ENCODE measurements at regions not wholly inside any gene's neighbourhood (a gene's known extent, or its start where the extent isn't known, plus 50 kb on each side); places are given as distances from the start of the nearest gene placed in this dataset.
"Not testable (repeated sequence)": the region's sequence is repeated elsewhere in the genome, so short reads cannot be mapped to it uniquely, and the experiment has no call there.

DNA sequence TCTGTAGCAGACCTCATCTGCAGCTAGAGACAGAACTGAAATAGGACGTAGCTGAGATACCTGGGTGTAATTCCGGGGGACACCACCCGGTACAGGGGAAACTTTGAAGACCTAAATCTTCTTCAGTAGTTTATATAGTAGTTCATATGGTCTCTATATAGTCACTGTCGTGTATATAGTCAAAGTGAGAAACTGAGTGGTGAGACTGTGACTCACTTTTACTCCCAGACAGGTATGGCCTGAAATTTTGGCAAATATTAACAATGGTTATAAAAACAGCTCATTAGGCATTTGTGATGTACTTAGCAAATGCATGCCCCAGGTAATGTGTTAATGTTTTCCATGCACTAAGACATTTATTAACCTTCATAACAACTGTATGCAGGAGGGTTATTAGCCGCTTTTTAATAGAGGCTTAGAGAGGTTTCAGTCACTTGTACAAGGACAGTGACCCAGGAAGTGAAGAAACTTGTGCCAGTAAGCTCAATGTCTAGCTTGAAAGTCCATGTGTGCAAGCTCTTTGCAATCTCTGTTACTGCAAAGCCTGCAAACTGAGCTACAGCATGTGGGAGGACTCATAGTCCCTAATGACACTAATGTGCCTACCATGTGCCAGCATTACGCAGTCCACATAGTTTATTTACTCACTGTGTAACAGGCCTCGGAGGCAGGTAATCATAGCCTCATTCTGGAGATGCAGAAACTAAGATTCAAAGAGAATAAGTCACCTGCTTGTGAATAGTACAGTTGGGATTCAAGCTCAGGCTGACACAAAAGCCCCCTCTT, 165.4 kb upstream of the CHD6 start:
- DNase-seq, result no peak

DNA sequence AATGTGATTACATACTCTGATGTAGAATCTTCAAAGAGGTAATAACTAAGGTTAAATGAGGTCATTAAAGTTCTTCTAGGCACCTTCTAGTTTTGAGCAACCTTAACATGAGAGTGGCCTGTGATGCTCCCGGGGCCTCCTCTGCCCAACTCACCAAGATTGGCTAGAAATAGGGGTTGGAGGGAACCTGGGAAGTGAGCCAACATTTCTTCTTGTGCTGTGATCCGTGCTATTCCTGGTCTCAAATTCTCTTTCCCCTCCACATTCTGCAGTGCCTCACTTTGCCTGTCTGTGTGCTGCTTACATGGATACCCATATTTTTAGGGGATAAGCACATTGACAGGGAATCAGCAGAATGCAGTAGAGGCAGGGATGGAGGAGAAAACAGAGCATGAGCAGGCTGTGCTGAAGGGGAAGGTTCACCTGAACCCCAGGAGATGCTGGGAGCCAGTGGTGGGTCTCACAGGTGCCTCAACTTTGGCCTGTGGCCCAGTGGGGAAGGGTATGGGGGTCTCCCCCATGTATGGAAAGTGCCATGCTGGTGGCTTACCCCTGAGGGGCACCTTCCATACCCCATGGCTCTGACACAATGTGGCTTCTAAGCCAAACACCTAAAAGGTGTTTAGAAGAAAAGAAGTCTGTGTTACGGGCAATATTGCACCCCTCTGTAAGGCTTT, 164.7 kb upstream of the CHD6 start:
- no peak for DNase-seq

DNA sequence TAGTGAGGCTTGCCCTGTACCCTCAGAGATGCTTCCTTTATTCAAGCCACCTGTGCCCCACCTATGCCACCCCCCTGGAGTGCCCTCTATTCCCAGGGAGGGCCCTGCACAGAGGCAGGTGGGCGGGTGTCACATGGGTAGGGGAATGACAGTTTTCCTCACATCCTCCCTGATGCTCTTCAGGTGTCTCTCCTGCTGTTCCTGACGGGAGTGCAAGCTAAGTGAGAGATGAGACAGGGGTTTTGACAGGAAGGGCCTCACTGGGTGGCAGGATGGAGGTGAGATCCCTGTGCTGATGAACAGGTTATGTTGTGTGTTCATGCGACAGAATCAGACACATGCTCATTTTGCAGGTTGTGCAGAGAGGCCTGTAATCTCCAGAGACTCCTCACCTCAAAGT, 164.1 kb upstream of the CHD6 start:
- DNase-seq, result no peak

DNA sequence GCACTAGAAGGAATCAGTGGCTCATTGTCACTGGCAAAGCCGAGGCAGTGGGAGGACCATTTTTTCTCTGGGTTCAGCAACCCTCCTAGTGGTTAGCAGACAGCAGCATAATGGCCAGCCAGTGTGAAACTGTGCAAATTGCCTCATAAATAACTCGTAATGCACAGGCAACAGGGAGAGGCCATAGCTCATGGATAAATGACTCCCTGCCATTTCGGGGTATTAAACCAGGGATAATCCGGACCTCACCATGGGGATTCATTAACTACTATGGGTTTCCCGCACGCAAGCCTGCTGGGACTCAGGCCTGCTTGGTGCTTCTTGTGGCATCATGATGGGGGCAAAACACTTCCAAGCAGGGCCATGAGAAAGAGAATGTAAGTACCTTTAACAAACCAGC, 158.2 kb upstream of the CHD6 start:
- no peak for DNase-seq

DNA sequence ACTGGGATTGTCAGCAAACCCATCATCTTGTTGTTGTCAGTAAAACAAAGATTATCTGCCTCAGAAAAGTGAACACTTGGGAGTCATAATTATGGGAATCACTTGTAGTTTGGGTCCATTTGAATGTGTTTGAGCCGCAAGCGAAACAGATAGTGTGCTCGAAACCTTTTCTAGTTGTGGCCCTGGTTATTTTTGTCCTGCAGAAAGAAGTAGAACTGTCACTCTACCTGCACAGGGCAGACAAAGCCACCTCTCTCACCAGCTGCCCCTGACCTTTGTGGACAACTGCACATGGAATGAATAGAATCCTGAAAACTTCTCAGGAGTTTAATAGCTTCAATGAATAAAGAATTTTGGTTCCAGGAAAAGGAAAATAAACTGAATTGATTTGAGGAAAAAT, 156.1 kb upstream of the CHD6 start:
- no peak for DNase-seq

DNA sequence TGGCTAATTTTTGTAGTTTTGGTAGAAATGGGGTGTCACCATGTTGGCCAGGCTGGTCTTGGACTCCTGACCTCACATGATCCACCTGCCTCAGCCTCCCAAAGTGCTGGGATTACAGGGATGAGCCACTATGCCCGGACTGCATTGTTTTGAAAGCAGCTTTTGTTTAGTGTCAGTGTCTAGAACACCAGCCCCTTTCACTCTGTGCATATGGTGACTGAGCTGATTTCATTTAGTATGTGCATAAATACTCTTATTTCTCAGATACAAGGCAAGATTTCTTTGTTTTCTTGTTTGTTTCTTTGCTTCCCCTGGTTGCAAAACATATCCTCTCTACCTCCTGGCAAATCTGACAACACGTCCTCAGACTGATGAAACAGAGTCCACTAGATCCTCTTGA, 152.8 kb upstream of the CHD6 start:
- DNase-seq, result no peak

DNA sequence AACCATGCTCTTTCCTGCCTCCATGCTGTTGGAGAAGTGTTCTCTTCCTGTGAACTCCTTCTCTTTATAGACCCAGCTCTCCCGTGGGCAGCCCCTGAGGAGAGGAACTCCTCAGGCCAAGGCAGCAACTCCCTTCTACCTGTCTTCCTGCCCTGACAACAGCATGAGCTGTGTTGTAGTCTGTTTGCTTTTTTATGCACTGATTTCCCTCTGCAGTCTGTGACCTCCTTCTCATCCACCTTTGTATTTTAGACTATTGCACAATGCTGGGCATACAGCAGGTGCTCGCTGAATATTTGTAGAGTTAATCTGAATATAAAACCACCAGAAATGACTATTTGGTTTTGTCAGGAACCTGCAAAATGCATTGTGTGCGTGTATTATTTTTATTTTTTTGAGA, 152.2 kb upstream of the CHD6 start:
- DNase-seq, result no peak

DNA sequence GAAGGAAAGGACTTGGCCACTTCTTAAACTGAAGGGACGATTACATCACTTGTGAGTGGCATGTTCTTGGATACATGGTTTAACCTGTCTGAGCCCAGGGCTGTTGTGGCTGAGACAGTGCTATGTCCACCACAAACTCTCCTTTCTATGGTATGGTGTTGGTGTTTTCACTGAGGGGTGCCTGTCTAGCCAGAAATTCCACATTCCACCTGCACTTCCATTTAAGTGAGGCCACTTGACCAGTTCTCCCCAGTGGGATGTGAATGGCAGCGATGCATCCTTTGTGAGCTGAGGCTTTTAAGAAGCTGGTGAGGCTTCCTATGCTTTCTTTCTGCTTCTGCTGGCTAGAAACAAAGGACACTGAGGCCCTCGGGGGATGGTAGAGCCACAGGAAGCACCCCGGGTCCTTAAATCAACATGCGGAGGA, 151.4 kb upstream of the CHD6 start:
- peak; percentile 31 for DNase-seq

DNA sequence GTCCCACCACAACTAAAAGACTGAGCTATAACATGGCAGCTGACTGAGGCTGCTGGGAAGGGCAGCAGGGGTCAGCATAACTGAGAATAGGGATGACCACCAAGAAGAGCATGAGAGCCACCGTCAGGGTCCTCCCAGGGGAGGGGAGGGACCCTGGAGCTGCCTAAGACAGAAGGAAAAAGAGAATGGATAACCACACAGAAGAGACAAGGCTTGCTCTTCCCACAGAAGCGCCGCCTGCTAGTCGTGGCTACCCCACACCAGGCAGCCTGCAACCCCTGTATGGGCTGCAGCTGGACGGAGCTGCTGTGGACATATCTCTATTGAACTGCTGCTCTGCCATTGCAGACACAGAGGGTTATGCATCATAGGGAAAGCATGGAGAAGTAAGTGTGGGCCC, 132.0 kb upstream of the CHD6 start:
- no peak for DNase-seq

DNA sequence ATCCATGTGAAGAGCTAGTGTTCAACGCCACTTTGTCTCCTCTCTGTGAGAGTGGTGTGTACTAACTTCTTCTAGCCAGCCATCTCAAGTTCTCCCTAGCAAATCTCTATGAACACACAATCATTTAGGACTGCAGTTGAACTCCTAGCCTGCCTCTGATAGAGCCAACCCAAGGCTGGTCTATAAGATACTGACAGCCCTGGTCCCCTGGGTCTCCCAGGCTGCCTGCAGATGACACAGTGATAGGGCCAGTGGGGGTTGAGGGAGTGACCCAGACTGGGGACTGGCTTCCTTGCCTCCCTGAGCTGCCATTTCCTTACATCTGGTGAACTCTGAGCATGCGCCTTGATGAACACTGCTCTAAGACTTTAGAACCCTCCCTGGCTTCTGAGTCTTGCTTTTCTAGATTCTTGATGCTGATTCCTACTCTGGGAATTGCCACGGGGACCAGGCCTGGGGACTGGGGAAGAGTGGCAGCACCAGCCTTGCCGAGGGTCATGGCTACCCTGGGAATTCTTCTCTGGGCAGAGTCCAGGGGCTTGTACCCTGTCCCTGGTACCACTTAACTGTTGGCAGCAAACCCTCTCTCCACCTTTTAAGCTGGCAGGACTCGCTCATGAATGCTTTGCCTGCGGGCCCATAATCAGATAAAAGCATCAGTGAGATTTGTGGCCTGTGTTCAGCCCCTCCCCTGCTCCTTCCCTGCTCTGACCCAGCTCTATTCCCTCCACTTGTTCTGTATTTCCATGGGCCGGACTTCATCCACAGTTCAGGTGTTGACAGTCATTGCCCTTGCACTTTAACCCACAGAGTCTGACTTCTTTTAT, 130.8 kb upstream of the CHD6 start:
- no peak for DNase-seq

DNA sequence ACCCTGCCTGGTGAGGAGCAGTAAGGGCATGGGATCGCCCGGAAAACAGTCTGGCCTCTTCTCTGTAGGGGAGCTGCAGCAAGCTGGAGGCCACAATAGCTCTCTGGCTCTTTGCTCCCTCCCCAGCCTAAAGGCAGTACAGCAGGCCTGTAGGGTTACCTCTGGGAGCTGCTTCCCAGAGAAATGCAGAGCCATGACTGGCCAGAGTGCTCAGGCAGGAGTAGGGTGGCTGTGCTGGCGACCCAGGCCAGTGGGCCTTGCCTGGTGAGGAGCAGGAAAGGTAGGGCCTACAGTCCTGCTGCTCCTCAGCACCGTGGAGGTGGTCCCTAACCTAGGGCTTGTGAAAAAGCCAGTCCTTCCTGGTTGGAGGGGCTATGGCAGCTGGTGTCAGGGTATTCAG, 129.9 kb upstream of the CHD6 start:
- no peak for DNase-seq

DNA sequence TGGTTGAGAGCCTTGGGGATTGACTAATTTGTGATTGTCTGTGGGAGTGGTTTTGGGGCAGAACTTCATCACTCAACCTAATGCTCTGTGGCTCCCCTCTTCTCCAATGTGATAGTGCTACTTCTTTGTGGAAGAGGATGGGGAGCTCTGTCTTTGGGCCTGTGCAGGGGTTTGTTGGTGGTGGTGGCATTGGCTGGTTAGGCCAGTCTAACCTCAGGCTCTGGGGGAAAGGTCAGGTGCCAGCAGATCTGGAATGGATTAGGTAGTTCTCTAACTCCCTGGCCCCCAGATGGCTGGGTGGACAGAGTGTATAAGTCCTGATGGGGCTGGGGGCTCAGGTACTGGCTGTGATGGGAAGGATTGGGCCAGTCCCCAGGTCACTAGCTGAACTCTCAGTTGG, 129.0 kb upstream of the CHD6 start:
- no peak for DNase-seq

DNA sequence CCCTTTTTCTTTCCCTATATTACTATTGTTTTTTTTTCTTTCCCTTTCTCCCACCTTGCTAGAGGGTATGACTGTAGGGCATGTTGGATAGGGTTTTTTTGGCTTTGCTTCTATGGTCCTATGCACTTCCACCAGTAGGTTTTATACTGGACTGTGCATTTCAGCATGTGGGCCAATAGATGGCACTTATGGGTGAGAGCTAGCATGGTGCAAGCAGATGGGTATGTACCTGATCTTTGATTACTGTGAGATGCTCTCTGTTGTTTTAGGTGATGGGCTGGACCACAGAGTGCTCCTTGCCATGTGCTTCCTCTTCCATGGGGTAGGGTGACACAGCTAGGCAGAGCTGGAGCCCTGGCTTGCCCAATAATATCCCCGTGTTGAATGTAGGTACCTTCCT, 128.5 kb upstream of the CHD6 start:
- no peak for DNase-seq

DNA sequence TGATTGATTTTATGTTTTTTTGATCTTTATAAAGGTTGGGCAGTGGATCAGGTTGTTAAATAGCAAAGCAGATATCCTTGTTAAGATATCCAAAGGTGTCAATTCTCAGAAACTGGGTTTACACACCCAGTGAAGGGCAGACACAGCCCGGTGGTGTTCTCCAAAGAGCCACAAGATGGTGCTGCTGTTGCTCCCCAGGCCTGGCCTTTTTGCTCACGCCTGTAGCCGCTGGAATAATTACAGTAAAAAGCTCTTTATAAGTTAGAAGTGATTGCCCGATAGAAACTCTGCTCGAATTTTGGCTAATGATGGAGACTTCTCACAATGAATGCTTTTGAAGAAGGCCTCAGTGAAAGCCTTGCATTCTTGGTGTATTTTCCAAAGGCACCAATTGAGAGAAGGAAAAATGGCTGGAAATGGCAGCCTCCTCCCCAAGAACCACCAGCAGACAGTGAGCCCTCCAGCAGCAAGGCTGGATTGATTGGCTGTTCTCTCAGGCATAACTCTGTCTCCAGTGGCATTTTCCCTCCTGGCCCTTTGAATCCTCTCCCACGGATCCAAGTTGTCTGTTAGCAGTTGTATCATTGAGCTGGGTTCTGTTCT, 120.5 kb upstream of the CHD6 start:
- peak; percentile 54 for DNase-seq

DNA sequence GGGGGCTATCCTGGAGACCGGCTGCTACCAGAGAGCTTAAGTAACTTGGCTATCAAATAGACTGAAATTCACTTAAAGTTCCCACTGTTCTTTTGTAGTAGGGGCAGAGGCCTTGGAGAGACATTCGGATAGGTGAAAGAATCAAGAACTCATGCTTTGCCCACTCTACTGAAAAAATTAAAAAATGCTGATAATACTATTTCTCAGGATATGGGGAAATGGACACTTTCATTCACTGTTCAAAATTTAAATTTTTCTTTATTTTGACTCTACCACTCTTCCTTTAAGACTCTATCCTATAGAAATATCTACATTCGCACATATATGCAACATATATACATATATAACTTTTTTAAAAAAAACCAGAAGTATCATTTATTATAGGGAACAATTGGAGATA, 117.8 kb upstream of the CHD6 start:
- no peak for DNase-seq

DNA sequence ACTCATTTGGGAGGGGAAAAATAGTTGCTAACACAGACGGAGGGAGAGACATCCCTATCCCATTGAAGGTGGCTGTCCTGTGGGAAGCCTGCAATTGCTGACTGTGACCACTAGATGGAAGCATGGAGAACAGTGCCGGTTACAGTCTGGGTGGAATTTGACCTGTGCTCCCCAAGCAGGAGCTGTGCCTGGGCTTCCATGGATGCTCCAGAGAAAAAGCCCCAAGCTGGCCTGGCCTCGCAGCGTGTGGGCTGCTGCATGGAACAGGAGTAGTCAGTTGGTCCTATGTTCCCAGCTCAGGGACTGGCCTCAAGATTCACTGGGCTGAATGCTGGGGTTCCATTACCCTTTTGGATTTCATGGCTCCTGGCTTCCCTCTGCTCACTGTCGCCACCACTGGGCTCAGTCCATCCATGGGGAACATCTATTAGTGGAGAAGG, 116.3 kb upstream of the CHD6 start:
- DNase-seq, result peak; percentile 61

DNA sequence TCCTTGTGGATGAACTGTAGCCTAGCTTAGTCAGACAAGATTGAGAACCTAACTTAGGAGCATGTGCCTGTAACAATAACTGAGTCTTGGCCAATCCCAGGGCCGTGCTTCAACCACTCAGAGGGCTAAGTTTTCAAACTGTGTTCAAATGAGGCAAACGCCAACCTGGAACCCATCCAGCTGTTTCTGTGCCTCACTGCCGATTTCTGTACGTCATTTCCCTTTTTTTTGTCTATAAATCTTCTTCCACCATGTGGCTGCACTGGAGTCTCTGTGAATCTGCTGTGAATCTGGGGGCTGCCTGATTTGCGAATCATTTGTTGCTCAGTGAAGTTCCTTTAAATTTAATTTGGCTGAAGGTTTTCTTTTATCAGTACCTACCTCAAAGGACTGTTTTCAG, 115.0 kb upstream of the CHD6 start:
- no peak for DNase-seq

DNA sequence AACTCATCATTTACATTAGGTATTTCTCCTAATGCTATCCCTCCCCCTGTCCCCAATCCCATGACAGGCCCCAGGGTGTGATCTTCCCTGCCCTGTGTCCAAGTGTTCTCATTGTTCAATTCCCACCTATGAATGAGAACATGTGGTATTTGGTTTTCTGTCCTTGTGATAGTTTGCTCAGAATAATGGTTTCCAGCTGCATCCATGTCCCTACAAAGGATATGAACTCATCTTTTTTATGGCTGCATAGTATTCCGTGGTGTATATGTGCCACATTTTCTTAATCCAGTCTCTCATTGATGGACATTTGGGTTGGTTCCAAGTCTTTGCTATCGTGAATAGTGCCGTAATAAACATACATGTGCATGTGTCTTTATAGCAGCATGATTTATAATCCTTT, 113.0 kb upstream of the CHD6 start:
- DNase-seq, result not testable (repeated sequence)

DNA sequence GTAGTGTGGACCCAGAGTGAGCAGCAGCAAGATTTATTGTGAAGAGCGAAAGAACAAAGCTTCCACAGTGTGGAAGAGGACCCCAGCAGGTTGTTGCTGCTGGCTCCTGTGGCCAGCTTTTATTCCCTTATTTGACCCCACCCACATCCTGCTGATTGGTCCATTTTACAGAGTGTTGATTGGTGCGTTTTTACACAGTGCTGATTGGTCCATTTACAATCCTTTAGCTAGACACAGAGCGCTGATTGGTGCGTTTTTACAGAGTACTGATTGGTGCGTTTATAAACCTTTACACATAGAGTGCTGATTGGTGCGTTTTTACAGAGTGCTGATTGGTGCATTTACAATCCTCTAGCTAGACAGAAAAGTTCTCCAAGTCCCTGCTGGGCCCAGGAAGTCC, 109.5 kb upstream of the CHD6 start:
- DNase-seq, result not testable (repeated sequence)

DNA sequence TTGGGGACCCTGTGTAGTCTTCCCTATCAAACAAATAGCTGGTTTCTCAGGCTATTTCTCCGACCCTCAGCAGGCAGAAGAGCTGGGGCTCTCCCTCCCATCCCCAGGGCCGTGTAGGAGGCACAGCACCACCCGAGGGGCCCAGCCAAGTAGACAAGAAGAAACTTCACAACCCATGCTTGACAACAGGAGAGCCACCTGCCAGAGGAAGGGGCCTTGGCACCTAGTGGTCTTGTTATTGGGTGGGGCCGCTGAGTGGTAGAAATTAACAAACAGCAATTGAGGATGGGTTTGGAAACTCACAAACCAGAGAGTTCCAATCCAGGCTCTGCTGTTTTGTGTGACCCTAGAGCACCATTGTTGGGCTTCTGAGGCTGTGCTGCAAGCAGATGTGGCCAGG, 108.5 kb upstream of the CHD6 start:
- DNase-seq, result no peak

DNA sequence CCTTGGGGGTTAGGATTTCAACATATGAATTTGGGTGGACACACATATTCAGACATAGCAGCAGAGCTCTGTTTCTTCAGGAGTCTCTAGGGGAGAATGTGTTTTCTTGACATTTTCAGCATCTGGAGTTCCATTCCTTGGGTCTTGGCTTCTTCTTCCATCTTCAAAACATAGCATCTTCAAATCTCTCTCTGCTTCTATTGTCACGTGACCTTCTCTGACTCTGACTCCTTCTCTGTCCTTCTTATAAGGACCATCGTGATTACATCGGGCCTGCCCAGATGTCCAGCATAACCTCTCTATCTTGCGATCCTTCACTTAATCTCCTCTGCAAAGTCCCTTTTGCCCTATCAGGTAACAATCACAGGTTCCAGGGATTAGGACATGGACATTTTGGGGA, 101.0 kb upstream of the CHD6 start:
- DNase-seq, result no peak

DNA sequence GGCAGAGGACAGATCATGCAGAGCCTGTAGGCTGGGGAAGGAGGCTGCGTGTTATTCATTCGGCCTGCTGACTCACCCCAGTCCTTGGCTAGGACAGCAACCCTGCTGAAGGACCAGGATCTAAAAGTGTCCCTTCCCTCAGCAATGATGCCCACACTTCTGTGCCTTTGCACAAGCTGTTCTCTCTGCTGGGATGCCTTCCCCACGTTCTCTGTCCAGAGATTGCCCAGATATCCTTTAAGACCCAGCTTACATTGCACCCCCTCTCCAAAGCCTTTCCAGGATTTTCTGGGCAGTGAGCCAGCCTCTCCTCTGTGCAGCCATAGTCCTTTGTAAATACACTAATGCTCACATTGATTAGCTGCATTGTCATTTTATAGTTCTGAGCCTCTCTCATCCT, 99.3 kb upstream of the CHD6 start:
- peak; percentile 93 for DNase-seq

DNA sequence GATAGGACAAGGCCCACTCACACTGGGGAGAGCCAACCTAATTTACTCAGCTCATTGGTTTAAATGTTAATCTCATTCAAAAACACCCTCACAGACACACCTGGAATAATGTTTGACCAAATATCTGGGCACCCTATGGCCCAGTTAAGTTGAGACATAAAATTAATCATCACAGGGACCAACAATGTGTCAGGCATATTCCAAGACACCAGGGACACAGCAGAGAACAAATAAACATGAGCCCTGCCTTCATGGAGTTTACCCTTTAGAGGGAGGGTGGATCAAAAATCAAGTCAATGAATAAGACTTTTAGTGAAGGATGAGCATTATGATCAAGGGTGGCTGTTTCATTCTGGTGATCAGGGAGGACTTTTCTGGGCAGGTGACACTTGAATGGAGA, 98.7 kb upstream of the CHD6 start:
- DNase-seq, result no peak

Measured in NCI-H510A treated with DMSO at 0.1 percent for 48 hours (cell line).